Upper lobe of right lung (tissue), 1 donor: ENCODE measurements at regions not wholly inside any gene's neighbourhood (a gene's known extent, or its start where the extent isn't known, plus 50 kb on each side); places are given as distances from the start of the nearest gene placed in this dataset.

Experiments used
- ATAC-seq: fragments of 200-7000 bp; cut with Tn5 transposase; one replicate; pipeline ENCODE4 v1.9.1; 2020; ENCODE audit warnings: mild to moderate bottlenecking, moderate library complexity
- DNase-seq: peaks from one replicate; pipeline ENCODE4 v3.0.0-alpha.2; 2020
- H3K27ac ChIP-seq: fragments of 200-600 bp; one replicate; pipeline ENCODE4 v1.8.0; 2022
- H3K27me3 ChIP-seq: fragments of 200-600 bp; one replicate; pipeline ENCODE4 v1.8.0; 2022; ENCODE audit warnings: mild to moderate bottlenecking
- H3K36me3 ChIP-seq: fragments of 200-600 bp; one replicate; pipeline ENCODE4 v1.8.0; 2022
- H3K4me1 ChIP-seq: fragments of 200-600 bp; one replicate; pipeline ENCODE4 v1.8.0; 2022
- H3K4me3 ChIP-seq: fragments of 200-600 bp; one replicate; pipeline ENCODE4 v1.8.0; 2022; ENCODE audit warnings: mild to moderate bottlenecking
- H3K9me3 ChIP-seq: fragments of 200-600 bp; one replicate; pipeline ENCODE4 v1.8.0; 2022
- CTCF ChIP-seq: fragments of 200-600 bp; IDR thresholded peaks from one replicate; pipeline ENCODE4 v1.8.0; 2022; ENCODE audit warnings: antibody characterized with exemption
- intact Hi-C: fragments of 100-400 bp; cut with DNase I; formaldehyde crosslinking; loops from one replicate; pipeline ENCODE4 v1.11.0; 2022
- donor health status: DM: no; HTN: yes; CAD: no; lungs with severe emphysema.

GRCh38 chr13:27696731-27697130, 75.0 kb downstream of the POLR1D start:
- intact Hi-C loops = no loop called here
- DNase-seq (no peak), ATAC-seq (no peak)
- no peaks in the 10 kb centered on the region for H3K4me1 ChIP-seq
- H3K4me3 ChIP-seq = no peak overlapping the region
- H3K36me3 ChIP-seq = no peaks in the 10 kb centered on the region
- no peaks in the 10 kb centered on the region for H3K9me3 ChIP-seq
- H3K27me3 ChIP-seq = no peaks in the 10 kb centered on the region
- no peak for TF ChIP-seq CTCF
- H3K27ac ChIP-seq = no peak overlapping the region

DNA sequence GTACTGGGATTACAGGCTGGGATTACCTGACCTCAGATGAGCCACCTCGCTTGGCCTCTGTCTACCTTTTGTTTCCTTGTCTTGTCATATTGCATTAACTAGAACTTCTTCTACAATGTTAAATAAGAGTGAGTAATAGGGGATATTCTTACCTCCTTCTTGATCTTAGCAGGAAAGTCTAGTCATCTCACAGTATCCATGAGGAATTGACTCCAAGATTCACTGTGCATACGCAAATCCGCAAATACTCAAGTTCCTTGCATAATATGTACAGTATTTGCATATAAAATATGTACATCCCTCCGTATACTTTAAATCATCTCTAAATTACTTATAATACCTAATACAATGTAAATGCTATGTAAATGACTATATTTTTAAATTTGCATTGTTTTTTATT, 78.3 kb downstream of the POLR1D start:
- H3K36me3 ChIP-seq = no peaks in the 10 kb centered on the region
- no peak for ATAC-seq
- H3K4me3 ChIP-seq = no peak overlapping the region
- intact Hi-C loops = no loop called here
- no peaks in the 10 kb centered on the region for H3K4me1 ChIP-seq
- peaks cover 10% of the 10 kb centered on the region for H3K9me3 ChIP-seq
- H3K27me3 ChIP-seq = no peaks in the 10 kb centered on the region
- no peak for TF ChIP-seq CTCF
- no peak overlapping the region for H3K27ac ChIP-seq
- no peak for DNase-seq

DNA sequence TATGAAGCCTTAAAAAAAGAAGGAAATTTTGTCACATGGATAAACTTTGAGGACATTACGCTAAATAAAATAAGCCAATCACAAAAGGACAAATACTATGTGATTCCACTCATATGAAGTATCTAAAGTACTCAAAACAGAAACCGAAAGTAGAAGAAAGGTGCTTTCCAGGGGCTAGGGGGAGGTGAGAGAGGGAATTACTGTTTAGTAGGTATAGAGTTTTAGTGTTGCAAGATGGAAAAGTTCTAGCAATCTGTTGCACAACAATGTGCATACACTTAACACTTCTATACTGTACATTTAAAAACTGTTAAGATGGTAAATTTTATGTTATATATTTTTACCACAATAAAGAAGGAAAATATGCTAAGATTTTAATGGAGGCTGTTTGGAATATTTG, 83.0 kb downstream of the POLR1D start:
- intact Hi-C loops = no loop called here
- no peak for TF ChIP-seq CTCF
- no peak for ATAC-seq

GRCh38 chr13:27708325-27708724, 84.0 kb upstream of the GSX1 start:
- intact Hi-C loops = no loop called here
- peaks cover under 1% of the 10 kb centered on the region for H3K9me3 ChIP-seq
- no peak overlapping the region for H3K27ac ChIP-seq
- no peaks in the 10 kb centered on the region for H3K27me3 ChIP-seq
- ATAC-seq (no peak), DNase-seq (no peak)
- no peak for TF ChIP-seq CTCF
- no peak overlapping the region for H3K4me3 ChIP-seq
- no peaks in the 10 kb centered on the region for H3K4me1 ChIP-seq
- H3K36me3 ChIP-seq = no peaks in the 10 kb centered on the region

More for the DNA sequence above, 83.0 kb downstream of the POLR1D start:
- peaks cover 10% of the 10 kb centered on the region for H3K9me3 ChIP-seq
- no peak overlapping the region for H3K27ac ChIP-seq
- H3K36me3 ChIP-seq = no peaks in the 10 kb centered on the region
- no peaks in the 10 kb centered on the region for H3K4me1 ChIP-seq
- no peaks in the 10 kb centered on the region for H3K27me3 ChIP-seq
- DNase-seq = no peak
- no peak overlapping the region for H3K4me3 ChIP-seq

- ATAC-seq = no peak
- Histone ChIP-seq H3K4me1 (no peaks in the 10 kb centered on the region), H3K27ac (no peak overlapping the region), H3K9me3 (no peaks in the 10 kb centered on the region), H3K27me3 (no peaks in the 10 kb centered on the region), H3K36me3 (no peaks in the 10 kb centered on the region), H3K4me3 (no peak overlapping the region)
- intact Hi-C loops = no loop called here
- no peak for DNase-seq
- TF ChIP-seq CTCF = no peak
Observed at GRCh38 chr13:27709779-27710178, 82.5 kb upstream of the GSX1 start.

GRCh38 chr13:27712421-27712820, 79.9 kb upstream of the GSX1 start:
- no peaks in the 10 kb centered on the region for H3K27me3 ChIP-seq
- intact Hi-C loops = no loop called here
- DNase-seq (no peak), ATAC-seq (peak; percentile 63)
- no peak overlapping the region for H3K27ac ChIP-seq
- peak; percentile 44 for TF ChIP-seq CTCF
- no peaks in the 10 kb centered on the region for H3K4me1 ChIP-seq
- no peak overlapping the region for H3K4me3 ChIP-seq
- H3K36me3 ChIP-seq = no peaks in the 10 kb centered on the region
- no peaks in the 10 kb centered on the region for H3K9me3 ChIP-seq
